Activated T-cell treated with anti-CD3 and anti-CD28 coated beads, Interleukin-2, amount 50 U/mL, for 72 hours (primary cell): ENCODE measurements at regions not wholly inside any gene's neighbourhood (a gene's known extent, or its start where the extent isn't known, plus 50 kb on each side); places are given as distances from the start of the nearest gene placed in this dataset.
A peak's percentile ranks its signal among the peaks of the same experiment; 100 is the strongest.

ENCODE experiments used
- ATAC-seq, 2 donors: fragments of 150-1000 bp; cut with Tn5 transposase; replicated peaks in 1 of 2; 2 replicates each; pipeline ENCODE4 v1.10.0; 2021; ENCODE audit warnings: moderate library complexity in 2 of 2, mild to moderate bottlenecking in 1 of 2
- DNase-seq, 2 donors: peaks; one replicate each; pipeline ENCODE4 v3.0.0; 2021 to 2022; ENCODE audit warnings: mixed read lengths in 1 of 2
- H3K27ac Mint-ChIP-seq: one replicate; pipeline ENCODE4 v1.8.0; 2022; ENCODE audit warnings: mild to moderate bottlenecking, moderate library complexity, mixed read lengths
- H3K27me3 Mint-ChIP-seq: one replicate; pipeline ENCODE4 v1.8.0; 2022; ENCODE audit warnings: low read depth, mixed read lengths
- H3K36me3 Mint-ChIP-seq, 2 donors: one replicate each; pipeline ENCODE4 v1.8.0; 2022; ENCODE audit warnings: mixed read lengths in 2 of 2, mild to moderate bottlenecking in 1 of 2; ENCODE audit not compliant: insufficient read depth in 2 of 2
- H3K4me1 Mint-ChIP-seq: one replicate; pipeline ENCODE4 v1.8.0; 2022; ENCODE audit warnings: low read depth, mixed read lengths
- H3K4me3 Mint-ChIP-seq, 2 donors: one replicate each; pipeline ENCODE4 v1.8.0; 2022; ENCODE audit warnings: mild to moderate bottlenecking in 2 of 2, mixed read lengths in 2 of 2, moderate library complexity in 2 of 2
- H3K9me3 Mint-ChIP-seq, 2 donors: one replicate each; pipeline ENCODE4 v1.8.0; 2022; ENCODE audit warnings: mixed read lengths in 2 of 2

GRCh38 chr5:56693220-56693579 lies 122.1 kb upstream of the MAP3K1 start:
- DNase-seq: peak; percentile 55 to 60
- no peaks in the 10 kb centered on the region for H3K9me3 Mint-ChIP-seq
- peaks cover 11% of the 10 kb centered on the region for H3K27me3 Mint-ChIP-seq
- peak overlapping the region; percentile 61 to 81 for H3K4me3 Mint-ChIP-seq
- peak; percentile 73 to 80 for ATAC-seq
- peak overlapping the region; percentile 68 for H3K27ac Mint-ChIP-seq
- peaks cover 59% of the 10 kb centered on the region for H3K4me1 Mint-ChIP-seq
- H3K36me3 Mint-ChIP-seq: no peaks in the 10 kb centered on the region

GRCh38 chr5:56692359-56693219 lies 122.8 kb upstream of the MAP3K1 start:
- Mint-ChIP-seq H3K4me1 (peaks cover 65% of the 10 kb centered on the region), H3K36me3 (no peaks in the 10 kb centered on the region), H3K27me3 (peaks cover 11% of the 10 kb centered on the region), H3K9me3 (no peaks in the 10 kb centered on the region), H3K27ac (peak overlapping the region; percentile 68), H3K4me3 (peak overlapping the region; percentile 61 to 81)
- ATAC-seq: peak; percentile 47 to 51
- DNase-seq: no peak

GRCh38 chr5:56688402-56688801 lies 126.9 kb upstream of the MAP3K1 start:
- Mint-ChIP-seq H3K9me3 (no peaks in the 10 kb centered on the region), H3K27ac (no peak overlapping the region), H3K4me3 (no peak overlapping the region), H3K27me3 (peaks cover 11% of the 10 kb centered on the region), H3K4me1 (peaks cover 73% of the 10 kb centered on the region), H3K36me3 (no peaks in the 10 kb centered on the region)
- ATAC-seq (no peak), DNase-seq (no peak)

- peak overlapping the region in 1 of 2 donors; percentile 21 for H3K4me3 Mint-ChIP-seq
- no peak overlapping the region for H3K27ac Mint-ChIP-seq
- peaks cover 58% of the 10 kb centered on the region for H3K4me1 Mint-ChIP-seq
- H3K27me3 Mint-ChIP-seq: peaks cover 11% of the 10 kb centered on the region
- DNase-seq (no peak), ATAC-seq (no peak)
- no peaks in the 10 kb centered on the region for H3K36me3 Mint-ChIP-seq
- no peaks in the 10 kb centered on the region for H3K9me3 Mint-ChIP-seq
Measured at GRCh38 chr5:56686337-56687195, 128.8 kb upstream of the MAP3K1 start.

GRCh38 chr5:56685503-56686217 lies 129.7 kb upstream of the MAP3K1 start:
- DNase-seq (no peak), ATAC-seq (peak; percentile 9 to 50)
- H3K4me3 Mint-ChIP-seq: peak overlapping the region in 1 of 2 donors; percentile 9
- H3K9me3 Mint-ChIP-seq: no peaks in the 10 kb centered on the region
- H3K36me3 Mint-ChIP-seq: no peaks in the 10 kb centered on the region
- H3K4me1 Mint-ChIP-seq: peaks cover 54% of the 10 kb centered on the region
- peaks cover 10% of the 10 kb centered on the region for H3K27me3 Mint-ChIP-seq
- H3K27ac Mint-ChIP-seq: no peak overlapping the region

GRCh38 chr5:56684159-56684558 lies 131.2 kb upstream of the MAP3K1 start:
- no peaks in the 10 kb centered on the region for H3K27me3 Mint-ChIP-seq

GRCh38 chr5:56683733-56684132 lies 131.6 kb upstream of the MAP3K1 start:
- no peak overlapping the region for H3K4me3 Mint-ChIP-seq
- DNase-seq (no peak), ATAC-seq (no peak)
- peaks cover 41% of the 10 kb centered on the region for H3K4me1 Mint-ChIP-seq
- no peaks in the 10 kb centered on the region for H3K36me3 Mint-ChIP-seq
- no peaks in the 10 kb centered on the region for H3K27me3 Mint-ChIP-seq
- no peak overlapping the region for H3K27ac Mint-ChIP-seq
- no peaks in the 10 kb centered on the region for H3K9me3 Mint-ChIP-seq

More at GRCh38 chr5:56684159-56684558, 131.2 kb upstream of the MAP3K1 start:
- Mint-ChIP-seq H3K36me3 (no peaks in the 10 kb centered on the region), H3K4me1 (peaks cover 42% of the 10 kb centered on the region), H3K27ac (no peak overlapping the region), H3K9me3 (no peaks in the 10 kb centered on the region), H3K4me3 (no peak overlapping the region)
- no peak for DNase-seq
- ATAC-seq: no peak

- Mint-ChIP-seq H3K27ac (no peak overlapping the region), H3K4me3 (no peak overlapping the region), H3K4me1 (peaks cover 36% of the 10 kb centered on the region), H3K27me3 (no peaks in the 10 kb centered on the region), H3K36me3 (no peaks in the 10 kb centered on the region), H3K9me3 (no peaks in the 10 kb centered on the region)
- DNase-seq (no peak), ATAC-seq (no peak)
Measured at GRCh38 chr5:56683281-56683680, 132.1 kb upstream of the MAP3K1 start.

- DNase-seq: no peak
- Mint-ChIP-seq H3K36me3 (no peaks in the 10 kb centered on the region), H3K4me1 (peaks cover 23% of the 10 kb centered on the region), H3K4me3 (no peak overlapping the region), H3K9me3 (no peaks in the 10 kb centered on the region), H3K27ac (no peak overlapping the region), H3K27me3 (no peaks in the 10 kb centered on the region)
- no peak for ATAC-seq
Measured at GRCh38 chr5:56681346-56681745, 134.0 kb upstream of the MAP3K1 start.

GRCh38 chr5:56680731-56681130 lies 134.6 kb upstream of the MAP3K1 start:
- Mint-ChIP-seq H3K4me1 (peaks cover 21% of the 10 kb centered on the region), H3K27me3 (no peaks in the 10 kb centered on the region), H3K9me3 (no peaks in the 10 kb centered on the region), H3K36me3 (no peaks in the 10 kb centered on the region), H3K27ac (no peak overlapping the region), H3K4me3 (no peak overlapping the region)
- ATAC-seq: no peak
- no peak for DNase-seq

GRCh38 chr5:56677690-56678305 lies 137.6 kb upstream of the MAP3K1 start:
- no peak for ATAC-seq
- Mint-ChIP-seq H3K27me3 (no peaks in the 10 kb centered on the region), H3K4me1 (peaks cover 11% of the 10 kb centered on the region), H3K36me3 (peaks cover 0 to 2% of the 10 kb centered on the region in 2 donors), H3K27ac (no peak overlapping the region), H3K9me3 (peaks cover 0 to 2% of the 10 kb centered on the region in 2 donors), H3K4me3 (no peak overlapping the region)
- no peak for DNase-seq

- H3K4me1 Mint-ChIP-seq: peaks cover 6% of the 10 kb centered on the region
- H3K27me3 Mint-ChIP-seq: no peaks in the 10 kb centered on the region
- no peak for ATAC-seq
- H3K9me3 Mint-ChIP-seq: peaks cover 0 to 2% of the 10 kb centered on the region in 2 donors
- H3K27ac Mint-ChIP-seq: no peak overlapping the region
- peaks cover 0 to 2% of the 10 kb centered on the region in 2 donors for H3K36me3 Mint-ChIP-seq
- no peak for DNase-seq
- H3K4me3 Mint-ChIP-seq: no peak overlapping the region
Measured at GRCh38 chr5:56676091-56676768, 139.1 kb upstream of the MAP3K1 start.
